ENCODE measurements at regions not wholly inside any gene's neighbourhood (a gene's known extent, or its start where the extent isn't known, plus 50 kb on each side); places are given as distances from the start of the nearest gene placed in this dataset.

- no peak for DNase-seq
Observed at GRCh38 chr14:41403360-41403759, 203.3 kb upstream of the LRFN5 start.

- peak; percentile 12 to 30 for DNase-seq
Observed at GRCh38 chr14:41397926-41398325, 208.8 kb upstream of the LRFN5 start.

- DNase-seq, result no peak
Observed at GRCh38 chr14:41393512-41393911, 213.2 kb upstream of the LRFN5 start.

- no peak for DNase-seq
Observed at GRCh38 chr14:41392226-41392625, 214.4 kb upstream of the LRFN5 start.

- DNase-seq, result no peak
Observed at GRCh38 chr14:41389355-41389754, 217.3 kb upstream of the LRFN5 start.

- DNase-seq, result no peak
Observed at GRCh38 chr14:41385797-41386196, 220.9 kb upstream of the LRFN5 start.

- no peak for DNase-seq
Observed at GRCh38 chr14:41380017-41380416, 226.7 kb upstream of the LRFN5 start.

GRCh38 chr14:41378526-41378925 is 228.2 kb upstream of the LRFN5 start:
- no peak for DNase-seq

GRCh38 chr14:41377932-41378331 is 228.7 kb upstream of the LRFN5 start:
- DNase-seq, result no peak

GRCh38 chr14:41374092-41374491 is 232.6 kb upstream of the LRFN5 start:
- no peak for DNase-seq

- DNase-seq, result peak in 1 of 2 experiments; percentile 15
Observed at GRCh38 chr14:41362139-41362538, 244.5 kb upstream of the LRFN5 start.

GRCh38 chr14:41360126-41360525 is 246.6 kb upstream of the LRFN5 start:
- DNase-seq, result no peak

GRCh38 chr14:41355866-41356265 is 250.8 kb upstream of the LRFN5 start:
- DNase-seq, result no peak

- DNase-seq, result no peak
Observed at GRCh38 chr14:41350476-41350875, 256.2 kb upstream of the LRFN5 start.

GRCh38 chr14:41349289-41349910 is 257.3 kb upstream of the LRFN5 start:
- DNase-seq, result no peak

- DNase-seq, result peak in 1 of 2 experiments; percentile 16
Observed at GRCh38 chr14:41343857-41344256, 262.8 kb upstream of the LRFN5 start.

- no peak for DNase-seq
Observed at GRCh38 chr14:41313196-41313595, 293.5 kb upstream of the LRFN5 start.

GRCh38 chr14:41303506-41303905 is 303.2 kb upstream of the LRFN5 start:
- DNase-seq, result no peak

- peak in 1 of 2 experiments; percentile 15 for DNase-seq
Observed at GRCh38 chr14:41302776-41303175, 303.9 kb upstream of the LRFN5 start.

GRCh38 chr14:41299924-41300323 is 306.8 kb upstream of the LRFN5 start:
- DNase-seq, result no peak

GRCh38 chr14:41298328-41298690 is 308.4 kb upstream of the LRFN5 start:
- DNase-seq, result no peak

- peak; percentile 9 to 12 for DNase-seq
Observed at GRCh38 chr14:41297576-41298327, 308.9 kb upstream of the LRFN5 start.

- no peak for DNase-seq
Observed at GRCh38 chr14:41295734-41296133, 310.9 kb upstream of the LRFN5 start.

- DNase-seq, result no peak
Observed at GRCh38 chr14:41289025-41289424, 317.7 kb upstream of the LRFN5 start.
